ENCODE measurements at regions not wholly inside any gene's neighbourhood (a gene's known extent, or its start where the extent isn't known, plus 50 kb on each side); places are given as distances from the start of the nearest gene placed in this dataset.

DNA sequence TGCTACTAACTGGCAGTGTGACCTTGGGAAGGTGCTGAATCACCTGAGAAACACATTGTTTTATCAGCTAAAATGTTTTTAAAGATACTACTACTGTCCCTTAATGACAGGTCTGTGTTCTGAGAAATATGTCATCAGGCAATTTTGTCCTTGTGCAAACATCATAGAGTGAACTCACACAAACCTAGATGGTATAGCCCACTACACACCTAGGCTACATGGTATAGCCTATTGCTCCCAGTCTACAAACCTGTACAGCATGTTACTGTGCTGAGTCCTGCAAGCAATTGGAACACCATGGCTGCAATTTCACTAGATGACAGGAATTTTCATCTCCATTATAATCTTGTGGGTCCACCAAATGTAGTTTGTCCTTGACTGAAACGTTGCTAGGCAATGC lies 101.3 kb upstream of the GUCY1A1 start:
- Histone ChIP-seq H3K79me2 (ENCODE audit: low read length) (no peaks in the 10 kb centered on the region), H3K9ac (ENCODE audit: low read length) (peak overlapping the region; percentile 65), H3K27me3 (ENCODE audit: low read length) (no peaks in the 10 kb centered on the region), H3K4me1 (ENCODE audit: low read length) (peaks cover 93% of the 10 kb centered on the region), H3K36me3 (ENCODE audit: insufficient read depth, low read length) (no peaks in the 10 kb centered on the region), H3K4me3 (ENCODE audit: low read length) (peak overlapping the region; percentile 31), H2AFZ (ENCODE audit: low read length) (no peak overlapping the region), H3K9me2 (replicated peaks; ENCODE audit: insufficient read depth, low read length) (no peaks in the 10 kb centered on the region), H3K9me3 (ENCODE audit: low read length) (no peaks in the 10 kb centered on the region), H3K4me2 (ENCODE audit: low read depth, low read length, poor library complexity, severe bottlenecking) (peak overlapping the region; percentile 64), H3K27ac (ENCODE audit: low read length) (peak overlapping the region; percentile 98), H4K20me1 (ENCODE audit: insufficient read depth, low read depth, low read length) (no peaks in the 10 kb centered on the region)
- DNase-seq, result peak; percentile 86

DNA sequence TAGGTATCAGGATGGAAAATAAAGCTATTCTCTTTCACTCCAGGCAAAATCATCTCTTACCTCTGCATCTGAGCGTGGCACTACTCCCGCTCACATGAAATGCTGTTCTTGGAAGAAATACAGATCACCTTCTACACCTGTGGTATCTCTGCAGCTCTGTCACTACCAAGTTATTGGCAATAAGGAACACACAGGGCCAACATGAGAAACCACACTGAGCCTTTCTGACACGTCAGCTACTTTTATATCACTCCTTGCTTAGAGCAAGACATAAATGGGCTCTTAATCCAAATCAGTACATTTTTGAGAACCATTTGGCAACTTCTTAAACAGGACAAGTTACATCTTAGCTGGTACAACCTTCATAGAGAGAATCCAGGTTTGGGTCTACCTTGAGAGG lies 101.8 kb upstream of the GUCY1A1 start:
- Histone ChIP-seq H3K9ac (ENCODE audit: low read length) (peak overlapping the region; percentile 65), H3K27ac (ENCODE audit: low read length) (peak overlapping the region; percentile 98), H4K20me1 (ENCODE audit: insufficient read depth, low read depth, low read length) (no peaks in the 10 kb centered on the region), H3K79me2 (ENCODE audit: low read length) (no peaks in the 10 kb centered on the region), H3K4me3 (ENCODE audit: low read length) (peak overlapping the region; percentile 31), H3K4me2 (ENCODE audit: low read depth, low read length, poor library complexity, severe bottlenecking) (peak overlapping the region; percentile 64), H3K9me2 (replicated peaks; ENCODE audit: insufficient read depth, low read length) (no peaks in the 10 kb centered on the region), H3K27me3 (ENCODE audit: low read length) (no peaks in the 10 kb centered on the region), H2AFZ (ENCODE audit: low read length) (no peak overlapping the region), H3K4me1 (ENCODE audit: low read length) (peaks cover 93% of the 10 kb centered on the region), H3K36me3 (ENCODE audit: insufficient read depth, low read length) (no peaks in the 10 kb centered on the region), H3K9me3 (ENCODE audit: low read length) (no peaks in the 10 kb centered on the region)
- DNase-seq, result peak; percentile 89

DNA sequence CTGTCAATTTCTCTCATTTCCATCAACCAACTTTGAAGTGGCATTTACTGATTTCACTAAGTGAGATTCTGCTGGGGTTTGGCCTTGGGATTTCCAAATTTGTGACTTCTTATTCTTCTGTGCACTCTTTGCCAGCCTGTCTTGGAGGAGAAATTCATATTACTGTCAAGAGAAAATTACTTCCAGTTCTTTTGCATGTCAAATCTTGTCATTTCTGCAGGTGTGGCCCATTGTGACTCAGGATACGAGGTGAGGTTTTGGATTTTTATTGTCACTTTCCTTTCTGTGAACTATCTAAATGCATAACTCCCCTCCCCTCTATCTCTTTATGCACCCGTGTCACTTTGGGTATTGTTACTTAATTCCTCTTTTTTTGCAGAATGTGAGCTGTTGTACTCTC lies 102.6 kb upstream of the GUCY1A1 start:
- DNase-seq, result peak; percentile 97
- peak overlapping the region; percentile 98 for H3K27ac ChIP-seq (ENCODE audit: low read length)

DNA sequence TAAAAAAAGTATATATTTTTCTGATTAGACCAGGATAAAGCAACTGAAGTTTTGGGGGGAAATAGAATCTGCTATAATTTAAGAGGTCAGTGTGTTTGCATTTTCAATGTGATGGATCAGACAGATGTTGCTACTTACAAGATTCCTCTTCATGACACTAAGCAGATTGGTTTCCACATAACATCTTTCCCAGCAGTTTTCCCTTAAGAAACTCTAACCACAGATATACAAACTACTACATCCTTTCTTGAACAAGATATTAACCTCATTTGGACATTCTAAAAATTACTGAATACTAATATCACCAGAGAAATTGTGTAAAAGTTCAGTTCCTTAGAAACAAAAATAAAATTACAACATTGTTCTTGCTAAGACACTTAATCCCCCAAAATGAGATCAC lies 106.7 kb upstream of the GUCY1A1 start:
- DNase-seq, result no peak
- Histone ChIP-seq H2AFZ (ENCODE audit: low read length) (peak overlapping the region; percentile 90), H3K27ac (ENCODE audit: low read length) (peak overlapping the region; percentile 98), H3K79me2 (ENCODE audit: low read length) (no peaks in the 10 kb centered on the region), H3K4me1 (ENCODE audit: low read length) (peaks cover 61% of the 10 kb centered on the region), H3K9me2 (replicated peaks; ENCODE audit: insufficient read depth, low read length) (no peaks in the 10 kb centered on the region), H3K4me3 (ENCODE audit: low read length) (no peak overlapping the region), H3K27me3 (ENCODE audit: low read length) (no peaks in the 10 kb centered on the region), H3K9me3 (ENCODE audit: low read length) (peaks cover 10% of the 10 kb centered on the region; the same call in 1 of the 2 replicates), H3K9ac (ENCODE audit: low read length) (peak overlapping the region; percentile 26; the same call in 1 of the 2 replicates), H4K20me1 (ENCODE audit: insufficient read depth, low read depth, low read length) (no peaks in the 10 kb centered on the region), H3K4me2 (ENCODE audit: low read depth, low read length, poor library complexity, severe bottlenecking) (peak overlapping the region; percentile 5), H3K36me3 (ENCODE audit: insufficient read depth, low read length) (peaks cover 2% of the 10 kb centered on the region; the same call in 1 of the 2 replicates)

More for the DNA sequence above, 102.6 kb upstream of the GUCY1A1 start:
- Histone ChIP-seq H4K20me1 (ENCODE audit: insufficient read depth, low read depth, low read length) (no peaks in the 10 kb centered on the region), H3K9me2 (replicated peaks; ENCODE audit: insufficient read depth, low read length) (no peaks in the 10 kb centered on the region), H3K36me3 (ENCODE audit: insufficient read depth, low read length) (no peaks in the 10 kb centered on the region), H3K9me3 (ENCODE audit: low read length) (no peaks in the 10 kb centered on the region), H3K4me3 (ENCODE audit: low read length) (peak overlapping the region; percentile 23; the same call in 1 of the 2 replicates), H3K79me2 (ENCODE audit: low read length) (no peaks in the 10 kb centered on the region), H3K9ac (ENCODE audit: low read length) (peak overlapping the region; percentile 65), H2AFZ (ENCODE audit: low read length) (no peak overlapping the region), H3K4me1 (ENCODE audit: low read length) (peaks cover 90% of the 10 kb centered on the region), H3K4me2 (ENCODE audit: low read depth, low read length, poor library complexity, severe bottlenecking) (peak overlapping the region; percentile 64), H3K27me3 (ENCODE audit: low read length) (no peaks in the 10 kb centered on the region)

DNA sequence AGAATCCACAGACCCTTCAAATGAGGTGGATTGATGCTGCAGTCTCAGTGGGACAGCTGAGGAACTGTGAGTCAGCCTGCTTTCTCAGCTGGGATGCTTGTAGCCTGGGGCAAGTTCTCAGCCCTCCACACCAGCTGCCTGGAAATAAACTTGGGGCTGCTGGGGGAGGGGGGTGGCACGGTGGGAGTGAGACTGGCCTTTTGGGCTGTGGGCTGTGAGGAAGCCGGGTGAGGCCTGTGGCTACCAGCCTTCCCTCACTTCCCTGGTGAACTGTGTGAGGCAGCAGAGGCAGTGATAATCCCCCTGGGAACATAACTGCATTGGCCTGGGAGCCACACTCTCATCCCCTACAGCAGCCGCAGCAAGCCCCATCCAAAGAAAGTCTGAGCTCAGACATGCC lies 114.5 kb upstream of the GUCY1A1 start:
- Histone ChIP-seq H3K4me2 (ENCODE audit: low read depth, low read length, poor library complexity, severe bottlenecking) (no peak overlapping the region), H2AFZ (ENCODE audit: low read length) (peak overlapping the region; percentile 78), H3K9me3 (ENCODE audit: low read length) (peaks cover 41% of the 10 kb centered on the region), H3K4me1 (ENCODE audit: low read length) (peaks cover 18% of the 10 kb centered on the region), H4K20me1 (ENCODE audit: insufficient read depth, low read depth, low read length) (no peaks in the 10 kb centered on the region), H3K79me2 (ENCODE audit: low read length) (no peaks in the 10 kb centered on the region), H3K9ac (ENCODE audit: low read length) (no peak overlapping the region), H3K9me2 (replicated peaks; ENCODE audit: insufficient read depth, low read length) (no peaks in the 10 kb centered on the region), H3K27me3 (ENCODE audit: low read length) (no peaks in the 10 kb centered on the region), H3K4me3 (ENCODE audit: low read length) (peak overlapping the region; percentile 5; the same call in 1 of the 2 replicates), H3K36me3 (ENCODE audit: insufficient read depth, low read length) (peaks cover 35% of the 10 kb centered on the region), H3K27ac (ENCODE audit: low read length) (peak overlapping the region; percentile 5; the same call in 1 of the 2 replicates)
- DNase-seq, result no peak

DNA sequence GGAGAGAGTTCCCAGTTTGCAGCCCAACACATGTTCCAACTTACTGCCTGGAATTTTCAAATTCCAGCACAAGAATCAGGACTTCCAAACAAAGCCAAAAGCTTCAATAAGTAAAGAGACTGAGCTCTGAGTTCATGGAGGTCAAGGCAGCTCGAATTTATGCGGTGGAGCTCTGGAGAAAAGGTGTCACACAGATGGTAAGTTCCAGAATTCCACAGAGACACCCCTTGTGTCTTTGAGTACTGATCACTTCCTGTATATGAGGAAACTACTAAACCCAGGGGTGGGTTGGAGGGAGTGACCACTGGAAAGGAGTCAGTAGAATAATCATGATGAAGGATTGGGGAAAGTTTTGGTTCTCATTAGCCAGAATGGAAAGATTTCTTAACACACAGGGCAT lies 118.5 kb upstream of the GUCY1A1 start:
- H3K4me3 ChIP-seq (ENCODE audit: low read length), result 0 out of 2 replicates have a peak overlapping the region, but pooled peaks have one; percentile 6
- H3K27ac ChIP-seq (ENCODE audit: low read length), result peak overlapping the region; percentile 45; the same call in 1 of the 2 replicates
- no peaks in the 10 kb centered on the region for H4K20me1 ChIP-seq (ENCODE audit: insufficient read depth, low read depth, low read length)
- H2AFZ ChIP-seq (ENCODE audit: low read length), result peak overlapping the region; percentile 78
- H3K9ac ChIP-seq (ENCODE audit: low read length), result no peak overlapping the region
- H3K79me2 ChIP-seq (ENCODE audit: low read length), result no peaks in the 10 kb centered on the region
- H3K27me3 ChIP-seq (ENCODE audit: low read length), result no peaks in the 10 kb centered on the region
- no peaks in the 10 kb centered on the region for H3K9me2 ChIP-seq (replicated peaks; ENCODE audit: insufficient read depth, low read length)
- peaks cover 21% of the 10 kb centered on the region for H3K9me3 ChIP-seq (ENCODE audit: low read length)
- H3K36me3 ChIP-seq (ENCODE audit: insufficient read depth, low read length), result peaks cover 22% of the 10 kb centered on the region; the same call in 1 of the 2 replicates
- peaks cover 35% of the 10 kb centered on the region for H3K4me1 ChIP-seq (ENCODE audit: low read length)
- DNase-seq, result no peak
- H3K4me2 ChIP-seq (ENCODE audit: low read depth, low read length, poor library complexity, severe bottlenecking), result no peak overlapping the region

DNA sequence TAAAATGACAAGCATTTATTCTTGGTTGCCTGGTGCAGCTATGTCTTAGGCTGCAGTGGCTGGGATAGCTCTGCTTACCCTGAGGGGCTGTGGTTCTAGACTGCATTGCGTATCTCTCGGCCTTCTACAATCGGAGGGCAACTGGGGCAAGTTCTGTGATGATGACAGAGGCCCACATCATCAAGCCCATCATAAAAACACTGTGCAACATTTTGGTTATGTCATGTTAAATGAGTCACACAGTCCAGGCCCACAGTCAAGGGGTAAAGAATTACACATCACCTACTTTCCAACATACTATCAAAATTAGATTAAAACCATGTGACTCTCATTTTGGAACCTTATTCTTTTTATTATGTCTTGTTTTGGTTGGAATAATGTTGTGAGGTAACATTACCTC lies 120.2 kb upstream of the GUCY1A1 start:
- peak overlapping the region; percentile 51; the same call in 1 of the 2 replicates for H3K27ac ChIP-seq (ENCODE audit: low read length)
- H3K27me3 ChIP-seq (ENCODE audit: low read length), result no peaks in the 10 kb centered on the region
- 0 out of 2 replicates have a peak overlapping the region, but pooled peaks have one; percentile 6 for H2AFZ ChIP-seq (ENCODE audit: low read length)
- no peak overlapping the region for H3K9ac ChIP-seq (ENCODE audit: low read length)
- H3K9me3 ChIP-seq (ENCODE audit: low read length), result peaks cover 8% of the 10 kb centered on the region
- no peaks in the 10 kb centered on the region for H4K20me1 ChIP-seq (ENCODE audit: insufficient read depth, low read depth, low read length)
- H3K4me2 ChIP-seq (ENCODE audit: low read depth, low read length, poor library complexity, severe bottlenecking), result no peak overlapping the region
- no peaks in the 10 kb centered on the region for H3K9me2 ChIP-seq (replicated peaks; ENCODE audit: insufficient read depth, low read length)
- 0 out of 2 replicates have a peak, but pooled peaks cover 9% of the 10 kb centered on the region for H3K36me3 ChIP-seq (ENCODE audit: insufficient read depth, low read length)
- H3K4me1 ChIP-seq (ENCODE audit: low read length), result peaks cover 45% of the 10 kb centered on the region
- no peaks in the 10 kb centered on the region for H3K79me2 ChIP-seq (ENCODE audit: low read length)
- no peak overlapping the region for H3K4me3 ChIP-seq (ENCODE audit: low read length)
- DNase-seq, result no peak

DNA sequence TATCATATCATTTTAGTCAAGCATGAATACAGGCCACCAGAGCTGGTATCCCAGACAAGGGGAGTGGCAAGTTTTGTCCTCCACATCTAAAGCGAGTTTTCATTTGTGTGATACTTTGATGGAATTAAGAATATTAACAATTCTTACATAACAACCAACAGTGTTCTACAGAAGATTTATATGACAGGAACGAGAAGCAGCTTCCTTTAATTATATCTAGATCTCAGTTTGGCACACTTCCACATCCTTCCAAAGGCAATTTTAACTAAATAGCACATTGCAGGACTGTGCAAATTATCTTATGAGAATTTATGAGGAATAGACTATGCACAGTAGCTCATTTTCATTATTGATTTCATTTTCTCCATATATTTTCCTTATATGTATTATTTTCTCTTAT lies 121.2 kb upstream of the GUCY1A1 start:
- H3K9me2 ChIP-seq (replicated peaks; ENCODE audit: insufficient read depth, low read length), result no peaks in the 10 kb centered on the region
- H3K79me2 ChIP-seq (ENCODE audit: low read length), result no peaks in the 10 kb centered on the region
- peak overlapping the region; percentile 51 for H3K27ac ChIP-seq (ENCODE audit: low read length)
- H3K9ac ChIP-seq (ENCODE audit: low read length), result no peak overlapping the region
- DNase-seq, result peak; percentile 50
- H3K4me2 ChIP-seq (ENCODE audit: low read depth, low read length, poor library complexity, severe bottlenecking), result no peak overlapping the region
- peaks cover 46% of the 10 kb centered on the region for H3K4me1 ChIP-seq (ENCODE audit: low read length)
- H3K27me3 ChIP-seq (ENCODE audit: low read length), result no peaks in the 10 kb centered on the region
- H3K9me3 ChIP-seq (ENCODE audit: low read length), result peaks cover 8% of the 10 kb centered on the region
- H4K20me1 ChIP-seq (ENCODE audit: insufficient read depth, low read depth, low read length), result no peaks in the 10 kb centered on the region
- peak overlapping the region; percentile 67 for H2AFZ ChIP-seq (ENCODE audit: low read length)
- no peak overlapping the region for H3K4me3 ChIP-seq (ENCODE audit: low read length)
- 0 out of 2 replicates have a peak, but pooled peaks cover 1% of the 10 kb centered on the region for H3K36me3 ChIP-seq (ENCODE audit: insufficient read depth, low read length)
